Ascending aorta (tissue), 2 donors: ENCODE measurements at regions not wholly inside any gene's neighbourhood (a gene's known extent, or its start where the extent isn't known, plus 50 kb on each side); places are given as distances from the start of the nearest gene placed in this dataset.

Source experiments
- DNase-seq, 2 donors: peaks; one replicate each; pipeline ENCODE4 v3.0.0-alpha.2; 2019; ENCODE audit warnings: low spot score in 2 of 2
- H3K27ac ChIP-seq, 2 donors: fragments of 200-600 bp; sonication (generic); one replicate each; pipeline ENCODE4 v1.5.1; 2016 to 2017; ENCODE audit warnings: mild to moderate bottlenecking in 1 of 2
- H3K27me3 ChIP-seq: fragments of 200-600 bp; sonication (generic); one replicate; pipeline ENCODE4 v1.5.1; 2017
- H3K36me3 ChIP-seq, 2 donors: fragments of 200-600 bp; sonication (generic); one replicate each; pipeline ENCODE4 v1.5.1; 2016
- H3K4me1 ChIP-seq, 2 donors: fragments of 200-600 bp; sonication (generic); one replicate each; pipeline ENCODE4 v1.5.1; 2016 to 2017; ENCODE audit warnings: mild to moderate bottlenecking in 1 of 2
- H3K4me3 ChIP-seq, 2 donors: fragments of 200-600 bp; sonication (generic); one replicate each; pipeline ENCODE4 v1.5.1; 2016 to 2017; ENCODE audit warnings: mild to moderate bottlenecking in 1 of 2
- H3K9me3 ChIP-seq, 2 donors: fragments of 200-600 bp; sonication (generic); one replicate each; pipeline ENCODE4 v1.5.1; 2016
- CTCF ChIP-seq, 3 experiments: fragments of 200-600 bp in 2 of 3; fragments of 450-650 bp in 1 of 3; sonication (generic) in 2 of 3; IDR thresholded peaks; one replicate each; pipeline ENCODE4 v1.5.1; 2016 to 2019; ENCODE audit warnings: antibody characterized with exemption in 3 of 3, mild to moderate bottlenecking in 1 of 3, moderate library complexity in 1 of 3
- intact Hi-C: fragments of 100-400 bp; cut with DNase I; formaldehyde crosslinking; loops from one replicate; pipeline ENCODE4 v1.15.1; 2023

DNA sequence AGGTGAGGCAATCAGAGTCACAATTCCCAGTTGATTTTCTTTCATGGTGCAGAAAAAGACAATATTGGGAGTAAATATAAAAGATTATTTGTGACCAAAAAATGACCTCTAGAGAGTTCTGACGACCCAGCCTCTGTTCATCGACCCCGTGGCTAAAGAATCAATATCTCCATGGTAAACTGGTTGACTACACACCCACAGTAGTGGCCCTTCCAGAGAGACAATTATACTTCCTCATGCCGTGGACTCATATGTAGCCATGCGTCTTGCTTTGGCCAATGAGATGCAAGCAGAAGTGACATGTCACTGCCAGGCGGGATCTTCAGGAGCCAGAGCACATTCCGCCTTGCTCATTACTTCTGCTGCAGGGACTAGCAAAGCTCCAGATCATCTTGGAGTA, 163.3 kb upstream of the RAD23B start:
- DNase-seq: no peak
- intact Hi-C loops: no loop called here
- Histone ChIP-seq H3K4me1 (no peaks in the 10 kb centered on the region), H3K36me3 (no peaks in the 10 kb centered on the region), H3K9me3 (no peaks in the 10 kb centered on the region), H3K27me3 (no peaks in the 10 kb centered on the region), H3K4me3 (no peak overlapping the region), H3K27ac (no peak overlapping the region)
- TF ChIP-seq CTCF (IDR thresholded peaks at IDR 0.05): no peak

GRCh38 chr9:107123389-107123788, 159.7 kb upstream of the RAD23B start:
- Histone ChIP-seq H3K9me3 (no peaks in the 10 kb centered on the region), H3K27ac (no peak overlapping the region), H3K27me3 (no peaks in the 10 kb centered on the region), H3K4me1 (no peaks in the 10 kb centered on the region), H3K36me3 (no peaks in the 10 kb centered on the region), H3K4me3 (no peak overlapping the region)
- TF ChIP-seq CTCF (IDR thresholded peaks at IDR 0.05): no peak
- DNase-seq: no peak
- intact Hi-C loops: no loop called here

DNA sequence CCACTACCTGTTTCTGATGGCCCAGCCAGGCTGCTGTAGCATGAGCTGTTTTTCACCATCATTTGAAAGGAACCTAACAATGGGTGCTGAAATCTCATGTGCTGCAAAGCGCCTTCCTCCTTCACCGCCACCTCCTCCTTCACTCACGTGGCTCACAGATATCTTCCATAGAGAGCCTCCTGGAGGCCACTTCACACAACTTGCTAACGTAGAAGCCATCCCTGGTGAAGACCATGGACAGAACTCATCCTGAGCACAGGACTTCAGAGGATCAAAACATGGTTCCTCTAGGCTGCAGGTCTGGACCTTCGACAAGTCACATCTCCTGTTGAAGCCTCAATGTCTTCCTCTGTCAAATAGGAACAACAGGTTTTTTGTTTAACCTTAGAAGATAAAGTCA, 155.5 kb upstream of the RAD23B start:
- no peaks in the 10 kb centered on the region for H3K27me3 ChIP-seq
- no peaks in the 10 kb centered on the region for H3K4me1 ChIP-seq
- no peaks in the 10 kb centered on the region for H3K36me3 ChIP-seq
- DNase-seq: no peak
- no peak for TF ChIP-seq CTCF (IDR thresholded peaks at IDR 0.05)
- H3K9me3 ChIP-seq: no peaks in the 10 kb centered on the region
- H3K27ac ChIP-seq: no peak overlapping the region
- intact Hi-C loops: no loop called here
- no peak overlapping the region for H3K4me3 ChIP-seq

- Histone ChIP-seq H3K4me3 (no peak overlapping the region), H3K9me3 (no peaks in the 10 kb centered on the region), H3K27ac (no peak overlapping the region), H3K27me3 (no peaks in the 10 kb centered on the region), H3K36me3 (no peaks in the 10 kb centered on the region), H3K4me1 (no peaks in the 10 kb centered on the region)
- no peak for DNase-seq
- intact Hi-C loops: no loop called here
- TF ChIP-seq CTCF (IDR thresholded peaks at IDR 0.05): no peak
Measured at GRCh38 chr9:107131108-107131799, 151.8 kb upstream of the RAD23B start.

GRCh38 chr9:107136296-107136695, 146.8 kb upstream of the RAD23B start:
- TF ChIP-seq CTCF (IDR thresholded peaks at IDR 0.05): no peak
- no peaks in the 10 kb centered on the region for H3K36me3 ChIP-seq
- peaks cover 0 to 10% of the 10 kb centered on the region in 2 donors for H3K4me1 ChIP-seq
- no peaks in the 10 kb centered on the region for H3K9me3 ChIP-seq
- H3K27me3 ChIP-seq: no peaks in the 10 kb centered on the region
- no peak overlapping the region for H3K4me3 ChIP-seq
- no peak for DNase-seq
- H3K27ac ChIP-seq: no peak overlapping the region
- intact Hi-C loops: no loop called here
